Chondrocyte (in vitro differentiated cells): ENCODE measurements at regions not wholly inside any gene's neighbourhood (a gene's known extent, or its start where the extent isn't known, plus 50 kb on each side); places are given as distances from the start of the nearest gene placed in this dataset.

Experiments used
- DNase-seq: peaks from one replicate; pipeline ENCODE4 v3.0.0; 2021; ENCODE audit warnings: mixed read lengths, low spot score
- H3K27ac Mint-ChIP-seq: one replicate; pipeline ENCODE4 v1.8.0; 2021; ENCODE audit warnings: mild to moderate bottlenecking, moderate library complexity, mixed read lengths; ENCODE audit not compliant: unreplicated experiment
- H3K27me3 Mint-ChIP-seq: 2 replicates; pipeline ENCODE4 v1.8.0; 2021; ENCODE audit warnings: low read depth, mixed read lengths
- H3K36me3 Mint-ChIP-seq: 2 replicates; pipeline ENCODE4 v1.8.0; 2021; ENCODE audit warnings: low read depth, mixed read lengths
- H3K4me1 Mint-ChIP-seq: 2 replicates; pipeline ENCODE4 v1.8.0; 2021; ENCODE audit warnings: low read depth, mild to moderate bottlenecking, mixed read lengths
- H3K4me3 Mint-ChIP-seq: one replicate; pipeline ENCODE4 v1.8.0; 2021; ENCODE audit warnings: mild to moderate bottlenecking, moderate library complexity, mixed read lengths; ENCODE audit not compliant: unreplicated experiment
- H3K9me3 Mint-ChIP-seq: 2 replicates; pipeline ENCODE4 v1.8.0; 2021; ENCODE audit warnings: low read depth, mixed read lengths
- TF ChIP-seq, protein P1 (sequence below): fragments of 200-600 bp; sonication (generic); IDR thresholded peaks from 2 replicates; pipeline ENCODE4 v1.5.0; 2021; ENCODE audit warnings: antibody characterized with exemption, mild to moderate bottlenecking, moderate library complexity

- no peaks in the 10 kb centered on the region for H3K4me1 Mint-ChIP-seq
These were observed 78.5 kb upstream of the ARID2 start for GRCh38 chr12:45651029-45651428.

GRCh38 chr12:45654002-45654665 is 75.4 kb upstream of the ARID2 start:
- TF ChIP-seq, protein P1, sequence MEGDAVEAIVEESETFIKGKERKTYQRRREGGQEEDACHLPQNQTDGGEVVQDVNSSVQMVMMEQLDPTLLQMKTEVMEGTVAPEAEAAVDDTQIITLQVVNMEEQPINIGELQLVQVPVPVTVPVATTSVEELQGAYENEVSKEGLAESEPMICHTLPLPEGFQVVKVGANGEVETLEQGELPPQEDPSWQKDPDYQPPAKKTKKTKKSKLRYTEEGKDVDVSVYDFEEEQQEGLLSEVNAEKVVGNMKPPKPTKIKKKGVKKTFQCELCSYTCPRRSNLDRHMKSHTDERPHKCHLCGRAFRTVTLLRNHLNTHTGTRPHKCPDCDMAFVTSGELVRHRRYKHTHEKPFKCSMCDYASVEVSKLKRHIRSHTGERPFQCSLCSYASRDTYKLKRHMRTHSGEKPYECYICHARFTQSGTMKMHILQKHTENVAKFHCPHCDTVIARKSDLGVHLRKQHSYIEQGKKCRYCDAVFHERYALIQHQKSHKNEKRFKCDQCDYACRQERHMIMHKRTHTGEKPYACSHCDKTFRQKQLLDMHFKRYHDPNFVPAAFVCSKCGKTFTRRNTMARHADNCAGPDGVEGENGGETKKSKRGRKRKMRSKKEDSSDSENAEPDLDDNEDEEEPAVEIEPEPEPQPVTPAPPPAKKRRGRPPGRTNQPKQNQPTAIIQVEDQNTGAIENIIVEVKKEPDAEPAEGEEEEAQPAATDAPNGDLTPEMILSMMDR, result no peak
- H3K27me3 Mint-ChIP-seq, result peaks cover 12% of the 10 kb centered on the region
- DNase-seq, result no peak
- H3K36me3 Mint-ChIP-seq, result peaks cover 4% of the 10 kb centered on the region
- no peaks in the 10 kb centered on the region for H3K9me3 Mint-ChIP-seq
- H3K27ac Mint-ChIP-seq, result no peak overlapping the region
- H3K4me3 Mint-ChIP-seq, result no peak overlapping the region
- no peaks in the 10 kb centered on the region for H3K4me1 Mint-ChIP-seq

More at GRCh38 chr12:45651029-45651428, 78.5 kb upstream of the ARID2 start:
- no peaks in the 10 kb centered on the region for H3K9me3 Mint-ChIP-seq
- no peak overlapping the region for H3K27ac Mint-ChIP-seq
- peaks cover 4% of the 10 kb centered on the region for H3K36me3 Mint-ChIP-seq
- no peak for DNase-seq
- no peak overlapping the region for H3K4me3 Mint-ChIP-seq
- TF ChIP-seq, protein P1, result no peak
- peaks cover 17% of the 10 kb centered on the region for H3K27me3 Mint-ChIP-seq

- H3K4me3 Mint-ChIP-seq, result no peak overlapping the region
- no peaks in the 10 kb centered on the region for H3K36me3 Mint-ChIP-seq
- TF ChIP-seq, protein P1, result no peak
- peaks cover 3% of the 10 kb centered on the region for H3K27me3 Mint-ChIP-seq
- no peaks in the 10 kb centered on the region for H3K4me1 Mint-ChIP-seq
- H3K27ac Mint-ChIP-seq, result no peak overlapping the region
- peaks cover 4% of the 10 kb centered on the region for H3K9me3 Mint-ChIP-seq
- DNase-seq, result no peak
These were observed 74.3 kb upstream of the ARID2 start for GRCh38 chr12:45655186-45655585.

DNA sequence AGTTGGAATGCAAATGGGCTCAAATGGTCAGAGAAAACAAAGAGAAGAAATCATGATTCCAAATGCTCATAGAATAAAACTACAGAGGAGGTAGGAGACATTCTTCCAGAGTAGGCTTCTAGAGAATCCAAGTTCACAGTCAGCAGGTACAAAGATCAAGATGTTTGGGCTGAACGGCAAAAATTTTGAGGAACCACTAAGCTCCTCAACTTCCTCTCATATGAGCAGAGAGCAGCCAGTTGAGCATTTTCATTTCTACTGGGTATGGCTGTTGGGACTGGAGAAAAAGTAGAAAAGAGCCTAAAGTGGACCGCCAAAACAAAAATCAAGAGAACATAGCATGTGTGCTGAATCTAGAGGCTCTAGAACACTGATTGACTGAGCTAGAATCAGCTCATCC is 73.8 kb upstream of the ARID2 start:
- H3K27me3 Mint-ChIP-seq, result no peaks in the 10 kb centered on the region
- no peak for DNase-seq
- H3K4me1 Mint-ChIP-seq, result no peaks in the 10 kb centered on the region
- TF ChIP-seq, protein P1, result no peak
- H3K4me3 Mint-ChIP-seq, result no peak overlapping the region
- H3K27ac Mint-ChIP-seq, result no peak overlapping the region
- no peaks in the 10 kb centered on the region for H3K36me3 Mint-ChIP-seq
- H3K9me3 Mint-ChIP-seq, result peaks cover 4% of the 10 kb centered on the region

- H3K4me3 Mint-ChIP-seq, result no peak overlapping the region
- TF ChIP-seq, protein P1, result no peak
These were observed 71.5 kb upstream of the ARID2 start for GRCh38 chr12:45658020-45658419.

More at GRCh38 chr12:45658020-45658419, 71.5 kb upstream of the ARID2 start:
- Mint-ChIP-seq H3K27ac (no peak overlapping the region), H3K27me3 (peaks cover 4% of the 10 kb centered on the region), H3K36me3 (no peaks in the 10 kb centered on the region), H3K9me3 (peaks cover 4% of the 10 kb centered on the region), H3K4me1 (no peaks in the 10 kb centered on the region)
- DNase-seq, result no peak
